Smooth muscle cell (in vitro differentiated cells): ENCODE measurements at regions not wholly inside any gene's neighbourhood (a gene's known extent, or its start where the extent isn't known, plus 50 kb on each side); places are given as distances from the start of the nearest gene placed in this dataset.

Experiments
- DNase-seq: peaks from one replicate; lab custom pipeline; 2025; ENCODE audit not compliant: unreplicated experiment; lab: John Stamatoyannopoulos, UW
- H2AFZ ChIP-seq: fragments of 200-600 bp; sonication (generic); 2 replicates; pipeline ENCODE4 v1.6.0; 2016; ENCODE audit warnings: antibody characterized with exemption, low read depth, mild to moderate bottlenecking
- H3F3A ChIP-seq: fragments of 200-600 bp; sonication (generic); 2 replicates; pipeline ENCODE4 v1.6.0; 2017; ENCODE audit warnings: antibody characterized with exemption, low read depth
- H3K27ac ChIP-seq: fragments of 200-600 bp; sonication (generic); 2 replicates; pipeline ENCODE4 v1.5.1; 2016; ENCODE audit warnings: low read depth, mild to moderate bottlenecking
- H3K27me3 ChIP-seq: fragments of 200-600 bp; sonication (generic); 2 replicates; pipeline ENCODE4 v1.6.1; 2016; ENCODE audit warnings: low read depth, mild to moderate bottlenecking
- H3K36me3 ChIP-seq: fragments of 200-600 bp; sonication (generic); 2 replicates; pipeline ENCODE4 v1.5.1; 2016; ENCODE audit warnings: low read depth
- H3K4me1 ChIP-seq: fragments of 200-600 bp; sonication (generic); 2 replicates; pipeline ENCODE4 v1.5.1; 2016; ENCODE audit warnings: low read depth
- H3K4me2 ChIP-seq: fragments of 200-600 bp; sonication (generic); 2 replicates; pipeline ENCODE4 v1.6.0; 2016; ENCODE audit warnings: mild to moderate bottlenecking
- H3K4me3 ChIP-seq: fragments of 200-600 bp; sonication (generic); 2 replicates; pipeline ENCODE4 v1.5.1; 2016; ENCODE audit warnings: mild to moderate bottlenecking
- H3K79me2 ChIP-seq: fragments of 200-600 bp; sonication (generic); 2 replicates; pipeline ENCODE4 v1.6.0; 2016; ENCODE audit warnings: low read depth, mild to moderate bottlenecking
- H3K9ac ChIP-seq: fragments of 200-600 bp; sonication (generic); 2 replicates; pipeline ENCODE4 v1.6.0; 2016; ENCODE audit warnings: low read depth
- H3K9me3 ChIP-seq: fragments of 200-600 bp; sonication (generic); replicated peaks from 2 replicates; pipeline ENCODE4 v1.5.1; 2016; ENCODE audit warnings: low read depth
- H4K20me1 ChIP-seq: fragments of 200-600 bp; sonication (generic); 2 replicates; pipeline ENCODE4 v1.6.0; 2016; ENCODE audit warnings: low read depth
- CTCF ChIP-seq: fragments of 200-600 bp; sonication (generic); IDR thresholded peaks from 2 replicates; pipeline ENCODE4 v1.5.1; 2017; ENCODE audit warnings: borderline replicate concordance, mild to moderate bottlenecking, antibody characterized with exemption; ENCODE audit not compliant: insufficient read depth, poor library complexity, severe bottlenecking
- WGBS: methylation state at CpG from one replicate; pipeline ENCODE4 v1.1.7; 2016; ENCODE audit warnings: low lambda C conversion rate; 5-methylcytosine and 5-hydroxymethylcytosine counted together

GRCh38 chr3:99402755-99403154 is 235.6 kb upstream of the COL8A1 start:
- TF ChIP-seq CTCF: no peak
- Histone ChIP-seq H3K4me3 (no peak overlapping the region), H3K27me3 (no peaks in the 10 kb centered on the region), H3K9me3 (no peaks in the 10 kb centered on the region), H2AFZ (no peak overlapping the region), H3K4me2 (no peak overlapping the region), H3K4me1 (no peaks in the 10 kb centered on the region), H3K27ac (no peak overlapping the region), H3K9ac (no peak overlapping the region), H3K36me3 (no peaks in the 10 kb centered on the region), H4K20me1 (no peaks in the 10 kb centered on the region), H3F3A (no peaks in the 10 kb centered on the region), H3K79me2 (no peaks in the 10 kb centered on the region)
- WGBS: 100% methylated on average over 1 of the region's 1 CpG
- no peak for DNase-seq

- Histone ChIP-seq H3K4me3 (no peak overlapping the region), H3K27ac (no peak overlapping the region), H4K20me1 (no peaks in the 10 kb centered on the region), H3K79me2 (no peaks in the 10 kb centered on the region), H3K36me3 (no peaks in the 10 kb centered on the region), H2AFZ (no peak overlapping the region), H3F3A (no peaks in the 10 kb centered on the region), H3K27me3 (no peaks in the 10 kb centered on the region), H3K9ac (no peak overlapping the region), H3K4me1 (no peaks in the 10 kb centered on the region), H3K4me2 (no peak overlapping the region), H3K9me3 (no peaks in the 10 kb centered on the region)
- no peak for TF ChIP-seq CTCF
- 83% methylated on average over 2 of the region's 2 CpGs for WGBS
- DNase-seq: no peak
These were observed 238.0 kb upstream of the COL8A1 start for GRCh38 chr3:99400352-99400751.

GRCh38 chr3:99396651-99397275 is 241.6 kb upstream of the COL8A1 start:
- Histone ChIP-seq H3K79me2 (no peaks in the 10 kb centered on the region), H3K9ac (no peak overlapping the region), H2AFZ (no peak overlapping the region), H4K20me1 (no peaks in the 10 kb centered on the region), H3K4me3 (no peak overlapping the region), H3K4me1 (no peaks in the 10 kb centered on the region), H3F3A (no peaks in the 10 kb centered on the region), H3K4me2 (no peak overlapping the region), H3K36me3 (no peaks in the 10 kb centered on the region), H3K9me3 (no peaks in the 10 kb centered on the region), H3K27ac (no peak overlapping the region), H3K27me3 (no peaks in the 10 kb centered on the region)
- no peak for DNase-seq
- no peak for TF ChIP-seq CTCF
- 81% methylated on average over 3 of the region's 3 CpGs for WGBS
